ENCODE measurements at regions not wholly inside any gene's neighbourhood (a gene's known extent, or its start where the extent isn't known, plus 50 kb on each side); places are given as distances from the start of the nearest gene placed in this dataset.

- Histone ChIP-seq H3K27ac (ENCODE audit: low read depth, low read length, poor library complexity, severe bottlenecking) (no peak overlapping the region), H3K4me1 (ENCODE audit: insufficient read depth, low read length, poor library complexity, severe bottlenecking) (no peaks in the 10 kb centered on the region), H3K27me3 (replicated peaks; ENCODE audit: insufficient read depth, low read depth, low read length, poor library complexity) (no peaks in the 10 kb centered on the region), H3K9me3 (ENCODE audit: low read depth, low read length, poor library complexity, severe bottlenecking) (no peaks in the 10 kb centered on the region), H3K4me3 (ENCODE audit: low read depth, low read length, poor library complexity, severe bottlenecking) (no peak overlapping the region), H3K36me3 (ENCODE audit: insufficient read depth, low read length, poor library complexity, severe bottlenecking) (no peaks in the 10 kb centered on the region)
- BruUV-seq (replicated peaks), result no TSS peak
- DNase-seq (ENCODE audit: low spot score), result no peak
- TF ChIP-seq CTCF (conservative IDR thresholded peaks at IDR 0.05; ENCODE audit: low read depth, low read length), result no peak
- CTCF ChIA-PET, result interaction anchor here (0.5 kb wide), 1 partner anchor 18 kb away, joined by 4 read pairs; no protein-coding TSS in a partner anchor
- POLR2A ChIA-PET (ENCODE audit: low non-redundant PET), result no interaction called here
- intact Hi-C loops (cut with micrococcal nuclease; ENCODE audit: unreplicated experiment), result no loop called here
Measured at GRCh38 chr4:44563496-44563895, 87.9 kb downstream of the YIPF7 start.

- Histone ChIP-seq H3K4me1 (ENCODE audit: insufficient read depth, low read length, poor library complexity, severe bottlenecking) (no peaks in the 10 kb centered on the region), H3K27me3 (replicated peaks; ENCODE audit: insufficient read depth, low read depth, low read length, poor library complexity) (no peaks in the 10 kb centered on the region), H3K27ac (ENCODE audit: low read depth, low read length, poor library complexity, severe bottlenecking) (no peak overlapping the region), H3K36me3 (ENCODE audit: insufficient read depth, low read length, poor library complexity, severe bottlenecking) (no peaks in the 10 kb centered on the region), H3K4me3 (ENCODE audit: low read depth, low read length, poor library complexity, severe bottlenecking) (no peak overlapping the region), H3K9me3 (ENCODE audit: low read depth, low read length, poor library complexity, severe bottlenecking) (no peaks in the 10 kb centered on the region)
- no TSS peak for BruUV-seq (replicated peaks)
- DNase-seq (ENCODE audit: low spot score), result no peak
- ChIA-PET POLR2A (ENCODE audit: low non-redundant PET) (no interaction called here), CTCF (no interaction called here)
- intact Hi-C loops (cut with micrococcal nuclease; ENCODE audit: unreplicated experiment), result no loop called here
- TF ChIP-seq EZH2 (IDR thresholded peaks at IDR 0.05; ENCODE audit: borderline replicate concordance, low read depth, low read length, poor library complexity, severe bottlenecking) (no peak), CTCF (conservative IDR thresholded peaks at IDR 0.05; ENCODE audit: low read depth, low read length) (no peak)
Measured at GRCh38 chr4:44558031-44558605, 93.3 kb downstream of the YIPF7 start.

- Histone ChIP-seq H3K36me3 (ENCODE audit: insufficient read depth, low read length, poor library complexity, severe bottlenecking) (no peaks in the 10 kb centered on the region), H3K9me3 (ENCODE audit: low read depth, low read length, poor library complexity, severe bottlenecking) (no peaks in the 10 kb centered on the region), H3K27me3 (replicated peaks; ENCODE audit: insufficient read depth, low read depth, low read length, poor library complexity) (no peaks in the 10 kb centered on the region), H3K4me1 (ENCODE audit: insufficient read depth, low read length, poor library complexity, severe bottlenecking) (no peaks in the 10 kb centered on the region), H3K27ac (ENCODE audit: low read depth, low read length, poor library complexity, severe bottlenecking) (no peak overlapping the region), H3K4me3 (ENCODE audit: low read depth, low read length, poor library complexity, severe bottlenecking) (no peak overlapping the region)
- CTCF ChIA-PET, result no interaction called here
- TF ChIP-seq CTCF (conservative IDR thresholded peaks at IDR 0.05; ENCODE audit: low read depth, low read length) (no peak), EZH2 (IDR thresholded peaks at IDR 0.05; ENCODE audit: borderline replicate concordance, low read depth, low read length, poor library complexity, severe bottlenecking) (no peak)
- DNase-seq (ENCODE audit: low spot score), result no peak
- intact Hi-C loops (cut with micrococcal nuclease; ENCODE audit: unreplicated experiment), result no loop called here
- BruUV-seq (replicated peaks), result no TSS peak
- POLR2A ChIA-PET (ENCODE audit: low non-redundant PET), result no interaction called here
Measured at GRCh38 chr4:44554768-44555167, 96.7 kb downstream of the YIPF7 start.

Measured in A673 (cell line).